Left colon (tissue), 2 donors: ENCODE measurements at regions not wholly inside any gene's neighbourhood (a gene's known extent, or its start where the extent isn't known, plus 50 kb on each side); places are given as distances from the start of the nearest gene placed in this dataset.
"Not testable (repeated sequence)": the region's sequence is repeated elsewhere in the genome, so short reads cannot be mapped to it uniquely, and the experiment has no call there.

Source experiments
- ATAC-seq: fragments of 200-7000 bp; cut with Tn5 transposase; one replicate; pipeline ENCODE4 v1.9.1; 2020; ENCODE audit warnings: mild to moderate bottlenecking, moderate library complexity
- DNase-seq, 2 donors: peaks; one replicate each; pipeline ENCODE4 v3.0.0-alpha.2; 2020
- intact Hi-C, 2 donors: fragments of 100-400 bp; cut with DNase I in 1 of 2; cut with micrococcal nuclease in 1 of 2; formaldehyde crosslinking; loops; one replicate each; pipeline versions ENCODE4 v1.11.2 to v1.14.0; 2022; cut with DNase I, micrococcal nuclease
- donor health status: DM: no; HTN: no; CAD: no.
- donor health status: DM: yes; HTN: yes; CAD: no.

DNA sequence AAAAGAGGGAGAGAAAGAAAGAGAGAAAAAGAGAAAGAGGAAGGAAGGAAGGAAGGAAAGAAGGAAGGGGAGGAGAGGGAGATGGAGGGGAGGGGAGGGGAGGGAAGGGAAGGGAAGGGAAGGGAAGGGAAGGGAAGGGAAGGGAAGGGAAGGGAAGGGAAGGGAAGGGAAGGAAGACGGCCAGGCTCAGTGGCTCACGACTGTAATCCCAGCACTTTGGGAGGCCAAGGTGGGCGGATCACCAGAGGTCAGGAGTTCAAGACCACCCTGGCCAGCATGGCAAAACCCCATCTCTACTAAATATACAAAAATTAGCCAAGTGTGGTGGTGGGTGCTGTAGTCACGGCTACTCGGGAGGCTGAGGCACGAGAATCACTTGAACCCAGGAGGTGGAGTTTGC, 64.8 kb downstream of the RPS15A start:
- ATAC-seq, intact Hi-C loops, DNase-seq: not testable (repeated sequence)

DNA sequence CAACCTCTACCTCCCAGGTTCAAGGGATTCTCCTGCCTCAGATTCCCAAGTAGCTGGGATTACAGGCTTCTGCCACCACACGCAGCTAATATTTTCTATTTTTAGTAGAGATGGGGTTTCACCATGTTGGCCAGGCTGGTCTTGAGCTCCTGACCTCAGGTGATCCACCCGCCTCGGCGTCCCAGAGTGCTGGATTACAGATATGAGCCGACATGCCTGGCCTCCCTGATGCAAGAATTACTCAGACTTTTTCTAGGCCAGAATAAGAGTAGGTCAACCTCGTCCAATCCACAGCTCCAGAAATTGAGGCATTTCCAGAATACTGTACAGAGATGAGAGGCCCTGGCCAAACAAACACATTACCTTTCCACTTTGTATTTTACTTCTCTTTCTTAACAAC, 70.2 kb downstream of the RPS15A start:
- ATAC-seq, intact Hi-C loops, DNase-seq: not testable (repeated sequence)

DNA sequence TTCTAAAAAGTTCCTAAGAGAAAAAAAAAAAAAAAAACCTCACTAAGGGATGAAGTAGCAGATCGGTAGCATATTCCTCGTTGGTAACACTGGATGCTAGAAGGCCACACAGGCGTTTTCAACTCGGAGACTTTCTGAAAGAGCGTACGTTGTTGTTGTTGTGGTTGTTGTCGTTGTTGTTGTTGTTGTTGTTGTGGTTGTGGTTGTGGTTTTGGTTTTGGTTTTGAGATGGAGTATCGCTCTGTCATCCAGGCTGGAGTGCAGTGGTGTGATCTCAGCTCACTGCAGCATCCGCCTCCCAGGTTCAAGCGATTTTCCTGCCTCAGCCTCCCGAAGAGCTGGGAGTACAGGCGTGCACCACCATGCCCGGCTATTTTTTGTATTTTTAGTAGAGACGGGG, 77.6 kb downstream of the RPS15A start:
- DNase-seq, intact Hi-C loops, ATAC-seq: not testable (repeated sequence)

DNA sequence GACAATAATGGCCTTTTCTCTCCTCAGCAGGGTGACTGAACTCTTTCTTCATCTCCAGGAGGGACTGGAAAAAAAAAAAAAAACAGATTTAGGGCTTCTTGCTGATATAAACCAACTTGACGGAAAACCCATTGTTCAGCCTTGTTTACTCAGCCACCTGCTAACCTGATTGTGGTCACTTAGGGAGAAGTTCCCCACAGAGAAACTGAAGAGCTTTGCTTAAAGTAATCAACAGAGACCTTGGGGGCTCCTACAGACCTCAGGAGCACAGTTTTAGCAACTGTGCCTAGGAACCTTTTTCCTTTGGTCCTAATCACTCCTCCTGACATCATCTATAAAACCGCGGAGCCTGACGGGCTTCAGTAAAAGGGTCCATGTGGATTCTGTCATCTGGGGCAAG, 79.5 kb downstream of the RPS15A start:
- ATAC-seq, intact Hi-C loops, DNase-seq: not testable (repeated sequence)

DNA sequence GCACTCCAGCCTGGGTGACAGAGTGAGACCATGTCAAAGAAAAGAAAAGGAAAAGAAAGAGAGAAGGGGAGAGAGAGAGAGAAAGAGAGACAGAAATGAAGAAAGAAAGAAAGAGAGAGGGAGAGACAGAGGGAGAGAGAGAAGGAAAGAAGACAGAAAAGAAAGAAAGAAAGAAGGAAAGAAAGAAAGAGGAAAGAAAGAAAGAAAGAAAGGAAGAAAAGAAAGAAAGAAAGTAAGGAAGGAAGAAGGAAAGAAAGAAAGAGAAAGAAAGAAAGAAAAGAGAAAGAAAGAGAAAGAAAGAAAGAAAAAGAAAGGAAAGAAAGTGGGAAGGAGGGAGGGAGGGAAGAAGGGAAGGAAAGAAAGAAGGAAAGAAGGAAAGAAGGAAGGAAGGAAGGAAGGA, 88.9 kb downstream of the RPS15A start:
- intact Hi-C loops, ATAC-seq, DNase-seq: not testable (repeated sequence)

DNA sequence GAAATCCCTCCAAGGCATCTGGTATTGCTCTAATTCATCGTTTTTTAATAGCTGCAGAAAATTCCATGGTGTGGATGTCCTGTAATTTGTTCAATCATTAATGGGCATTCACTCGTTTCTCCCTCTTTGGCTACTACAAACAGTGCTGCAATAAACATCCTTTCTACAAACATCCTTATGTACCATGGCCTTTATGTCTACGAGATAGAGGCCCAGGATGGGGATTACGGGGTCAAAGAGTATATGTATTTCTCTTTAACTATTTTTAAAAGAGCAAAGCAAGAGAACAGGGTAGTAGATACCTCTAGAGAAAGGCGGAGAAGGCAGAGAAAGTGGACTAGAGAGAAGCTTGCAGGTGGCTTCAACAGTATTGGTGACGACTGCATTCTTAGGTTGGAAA, 94.1 kb downstream of the RPS15A start:
- ATAC-seq, DNase-seq, intact Hi-C loops: not testable (repeated sequence)

DNA sequence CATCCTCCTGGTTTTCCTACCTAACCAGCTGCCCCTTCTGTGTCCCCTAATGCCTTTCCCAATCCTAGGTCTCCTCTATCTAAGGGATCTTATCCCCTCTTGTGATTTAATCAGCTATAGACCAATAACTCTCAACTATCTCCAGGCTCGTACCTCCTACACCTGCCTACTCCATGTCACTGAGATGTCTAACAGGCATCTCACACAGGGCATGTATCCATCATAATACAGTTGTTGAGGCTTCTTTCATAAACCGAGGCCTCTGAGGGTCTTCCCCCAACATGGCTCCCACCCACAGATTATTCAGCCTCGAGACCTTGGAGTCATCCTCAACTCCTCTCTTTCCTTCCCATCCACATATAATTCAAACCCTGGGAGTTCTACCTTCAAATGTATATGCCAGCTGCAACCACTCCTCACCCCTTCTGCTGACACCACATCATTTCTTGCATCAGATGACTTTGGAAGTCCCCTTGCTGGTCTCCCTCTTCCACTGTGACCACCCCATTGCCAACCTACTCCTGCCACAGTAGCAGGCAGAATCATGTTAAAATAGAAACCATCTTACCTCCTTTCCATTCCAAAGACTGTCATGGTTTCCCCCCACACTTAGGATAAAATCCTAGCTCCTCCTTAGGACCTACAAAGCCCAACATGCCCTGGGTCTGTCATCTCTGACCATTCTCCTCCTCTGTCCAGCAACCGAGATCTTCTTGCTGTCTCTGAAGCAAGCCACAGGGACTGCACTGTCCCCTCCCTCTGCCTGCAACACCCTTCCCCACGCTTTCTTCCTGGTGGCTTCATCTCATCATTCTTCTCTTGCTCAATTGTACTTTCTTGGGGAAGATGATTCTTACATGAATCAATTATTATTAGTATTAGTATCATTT, 103.8 kb downstream of the RPS15A start:
- intact Hi-C loops, ATAC-seq: not testable (repeated sequence)

DNA sequence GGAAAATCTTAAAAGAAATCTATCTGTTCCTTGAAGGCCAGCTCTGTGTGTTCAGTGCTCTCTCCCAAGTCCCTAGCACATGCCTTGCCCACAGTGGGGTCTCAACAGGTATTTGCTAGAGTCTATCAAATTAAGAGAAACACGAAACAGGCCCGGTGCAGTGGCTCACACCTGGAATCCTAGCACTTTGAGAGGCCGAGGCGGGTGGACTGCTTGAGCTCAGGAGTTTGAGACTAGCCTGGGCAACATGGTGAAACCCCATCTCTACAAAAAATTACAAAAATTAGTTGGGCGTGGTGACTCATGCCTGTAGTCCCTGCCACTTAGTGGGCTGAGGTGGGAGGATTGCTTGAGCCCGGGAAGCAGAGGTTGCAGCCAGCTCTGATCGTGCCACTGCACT, 83.9 kb upstream of the NOMO2 start:
- ATAC-seq, DNase-seq, intact Hi-C loops: not testable (repeated sequence)

More for the DNA sequence above, 103.8 kb downstream of the RPS15A start:
- not testable (repeated sequence) for DNase-seq

DNA sequence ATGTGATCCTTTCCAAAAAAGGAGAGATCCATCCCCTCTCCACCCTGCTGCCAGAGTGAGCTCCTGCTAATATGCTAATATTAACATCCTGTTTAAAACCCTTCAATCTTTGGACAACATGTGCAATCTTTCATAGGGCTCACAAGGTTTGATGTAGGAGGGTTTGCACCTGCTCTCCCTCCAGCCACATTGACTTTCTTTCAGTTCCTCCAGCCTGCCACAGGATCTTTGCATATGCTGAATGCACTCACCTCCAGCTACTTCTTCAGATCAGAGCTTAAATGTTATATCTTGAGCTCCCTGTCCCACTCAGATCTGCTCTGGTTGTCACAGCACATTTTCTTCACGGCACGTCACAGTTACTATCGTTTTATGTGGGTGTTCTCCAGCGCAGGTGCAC, 75.0 kb upstream of the NOMO2 start:
- ATAC-seq, intact Hi-C loops, DNase-seq: not testable (repeated sequence)

DNA sequence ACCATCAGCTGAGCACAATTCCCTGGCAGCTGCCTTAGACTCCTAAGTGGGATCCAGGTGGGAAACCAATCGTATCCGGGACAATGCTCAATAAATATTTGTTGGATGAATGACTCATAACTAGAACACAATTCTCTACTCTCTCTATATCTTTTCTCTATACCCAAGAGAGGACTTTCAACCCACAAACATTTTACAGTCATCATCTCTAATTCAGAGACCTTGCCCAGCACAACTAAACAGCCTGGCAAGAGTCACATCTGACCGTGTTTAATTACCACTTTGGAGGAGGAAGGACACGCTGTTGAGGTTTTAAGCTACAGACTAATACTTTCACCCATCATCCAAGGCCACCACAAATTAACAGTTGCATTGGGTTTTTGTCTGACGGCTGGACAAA, 74.3 kb upstream of the NOMO2 start:
- intact Hi-C loops, DNase-seq: not testable (repeated sequence)
- peak; percentile 68 for ATAC-seq

DNA sequence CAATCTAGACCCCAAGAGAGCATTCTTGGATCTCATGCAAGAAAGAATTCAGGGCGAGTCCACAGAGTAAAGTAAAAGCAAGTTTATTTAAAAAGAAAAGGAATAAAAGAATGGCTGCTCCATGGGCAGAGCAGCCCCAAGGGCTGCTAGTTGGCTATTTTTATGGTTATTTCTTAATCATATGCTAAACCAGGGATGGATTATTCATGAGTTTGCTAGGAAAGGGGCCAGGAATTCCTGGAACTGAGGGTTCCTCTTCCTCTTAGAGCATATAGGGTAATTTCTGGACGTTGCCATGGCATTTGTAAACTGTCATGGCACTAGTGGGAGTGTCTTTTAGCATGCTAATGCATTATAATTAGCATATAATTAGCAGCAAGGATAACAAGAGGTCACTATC, 73.1 kb upstream of the NOMO2 start:
- intact Hi-C loops, ATAC-seq, DNase-seq: not testable (repeated sequence)

DNA sequence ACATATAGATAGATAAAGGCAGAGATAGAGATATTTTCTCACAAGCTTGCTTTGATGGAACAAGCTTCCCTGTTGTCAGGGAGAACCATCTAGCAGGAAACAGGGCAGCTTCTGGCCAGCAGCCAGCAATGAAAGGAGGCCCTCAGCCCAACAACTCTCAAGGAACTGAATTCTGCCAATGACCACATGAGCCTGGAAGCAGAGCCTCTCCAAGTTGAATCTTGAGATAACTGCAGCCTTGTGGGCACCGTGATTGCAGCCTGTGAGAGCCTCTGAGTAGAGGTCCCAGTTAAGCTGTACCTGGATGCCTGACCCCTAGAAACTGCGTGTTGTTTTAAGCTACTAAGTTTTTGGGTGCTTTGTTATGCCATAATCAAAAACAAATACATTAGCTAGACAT, 69.8 kb upstream of the NOMO2 start:
- intact Hi-C loops, DNase-seq, ATAC-seq: not testable (repeated sequence)

DNA sequence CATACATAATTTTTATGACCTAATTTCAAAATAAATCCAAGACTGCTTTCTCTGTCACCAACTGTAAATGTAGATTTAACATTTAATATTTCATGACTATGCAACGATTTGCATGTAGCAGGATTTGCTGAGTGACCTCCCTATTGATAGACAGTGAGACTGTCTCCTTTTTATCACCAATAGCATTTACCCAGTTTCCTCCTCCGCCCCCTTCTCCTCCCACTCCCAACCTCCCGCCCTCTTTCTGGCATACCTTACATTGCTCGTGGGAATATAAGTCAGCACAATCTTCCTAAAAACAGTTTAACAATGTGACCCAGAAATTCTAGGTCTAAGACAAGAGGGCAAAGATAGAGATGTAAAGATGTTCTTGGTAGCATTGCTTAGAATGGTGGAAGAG, 55.1 kb upstream of the NOMO2 start:
- intact Hi-C loops, DNase-seq, ATAC-seq: not testable (repeated sequence)

DNA sequence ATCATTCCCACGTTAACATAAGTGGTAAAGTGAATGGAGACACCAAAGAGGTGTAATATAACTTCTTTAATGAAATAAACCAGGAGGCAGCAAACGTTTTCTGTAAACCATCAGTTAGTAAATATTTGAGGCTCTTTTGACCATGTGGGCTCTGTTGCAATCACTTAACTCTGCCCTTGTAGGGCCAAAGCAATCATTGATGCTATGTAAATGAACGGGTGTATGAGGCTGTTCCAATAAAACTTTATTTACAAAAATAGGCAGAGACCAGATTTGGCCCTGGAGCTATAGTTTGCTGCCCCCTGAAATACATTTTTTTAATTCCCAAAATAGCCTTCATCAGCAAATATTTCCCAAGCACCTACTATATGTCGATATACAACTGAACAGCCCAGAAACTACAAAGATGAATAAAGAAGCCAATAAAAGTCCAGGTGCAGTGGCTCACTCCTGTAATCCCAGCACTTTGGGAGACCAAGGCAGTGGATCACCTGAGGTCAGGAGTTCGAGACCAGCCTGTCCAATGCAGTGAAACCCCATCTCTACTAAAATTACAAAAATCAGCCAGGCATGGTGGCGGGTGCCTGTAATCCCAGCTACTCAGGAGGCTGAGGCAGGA, 54.3 kb upstream of the NOMO2 start:
- ATAC-seq, intact Hi-C loops, DNase-seq: not testable (repeated sequence)
